Left lung (tissue), 4 donors: ENCODE measurements at regions not wholly inside any gene's neighbourhood (a gene's known extent, or its start where the extent isn't known, plus 50 kb on each side); places are given as distances from the start of the nearest gene placed in this dataset.

Experiments used
- ATAC-seq: fragments of 200-7000 bp; cut with Tn5 transposase; one replicate; pipeline ENCODE4 v1.9.1; 2020; ENCODE audit warnings: moderate library complexity
- DNase-seq, 4 donors: peaks; one replicate each; pipeline ENCODE4 v3.0.0-alpha.2; 2013 to 2020
- H3K27ac ChIP-seq, 2 donors: fragments of 200-600 bp; sonication (generic) in 1 of 2; one replicate each; pipeline versions ENCODE4 v1.5.0 to v1.8.0; 2020 to 2021
- H3K27me3 ChIP-seq, 2 donors: fragments of 200-600 bp; sonication (generic) in 1 of 2; one replicate each; pipeline versions ENCODE4 v1.5.0 to v1.8.0; 2020 to 2021
- H3K36me3 ChIP-seq, 2 donors: fragments of 200-600 bp; sonication (generic) in 1 of 2; one replicate each; pipeline versions ENCODE4 v1.5.0 to v1.8.0; 2020 to 2021
- H3K4me1 ChIP-seq, 2 donors: fragments of 200-600 bp; one replicate each; pipeline ENCODE4 v1.8.0; 2021
- H3K4me3 ChIP-seq, 2 donors: fragments of 200-600 bp; sonication (generic) in 1 of 2; one replicate each; pipeline versions ENCODE4 v1.5.0 to v1.8.0; 2020 to 2021; ENCODE audit warnings: mild to moderate bottlenecking in 1 of 2
- H3K9me3 ChIP-seq, 2 donors: fragments of 200-600 bp; sonication (generic) in 1 of 2; one replicate each; pipeline versions ENCODE4 v1.5.0 to v1.8.0; 2020 to 2021
- CTCF ChIP-seq, 2 donors: fragments of 200-600 bp; sonication (generic) in 1 of 2; IDR thresholded peaks; one replicate each; pipeline versions ENCODE4 v1.5.0 to v1.8.0; 2021; ENCODE audit warnings: antibody characterized with exemption in 2 of 2
- intact Hi-C, 2 donors: fragments of 100-400 bp; cut with DNase I; formaldehyde crosslinking; loops; one replicate each; pipeline versions ENCODE4 v1.11.2 to v1.14.2; 2022
- donor health status: DM: no; HTN: yes; CAD: no.
- donor health status: DM: no; HTN: no; CAD: no.

- H3K27ac ChIP-seq = no peak overlapping the region
- no peak for DNase-seq
- H3K4me3 ChIP-seq = no peak overlapping the region
- peaks cover 0 to 28% of the 10 kb centered on the region in 2 donors for H3K9me3 ChIP-seq
- no peak for ATAC-seq
- no peaks in the 10 kb centered on the region for H3K4me1 ChIP-seq
- intact Hi-C loops = no loop called here
- TF ChIP-seq CTCF (IDR thresholded peaks at IDR 0.05) = no peak
- H3K27me3 ChIP-seq = no peaks in the 10 kb centered on the region
- no peaks in the 10 kb centered on the region for H3K36me3 ChIP-seq
Measured at GRCh38 chr4:108544481-108544880, 75.9 kb upstream of the RPL34 start.

GRCh38 chr4:108543359-108543968, 76.9 kb upstream of the RPL34 start:
- TF ChIP-seq CTCF (IDR thresholded peaks at IDR 0.05) = no peak
- ATAC-seq (no peak), DNase-seq (no peak)
- intact Hi-C loops = no loop called here
- H3K9me3 ChIP-seq = peaks cover 0 to 25% of the 10 kb centered on the region in 2 donors
- H3K27me3 ChIP-seq = no peaks in the 10 kb centered on the region
- no peaks in the 10 kb centered on the region for H3K36me3 ChIP-seq
- no peak overlapping the region for H3K27ac ChIP-seq
- H3K4me1 ChIP-seq = no peaks in the 10 kb centered on the region
- no peak overlapping the region for H3K4me3 ChIP-seq

- H3K4me1 ChIP-seq = peaks cover 0 to 3% of the 10 kb centered on the region in 2 donors
- no peak for TF ChIP-seq CTCF (IDR thresholded peaks at IDR 0.05)
- no peaks in the 10 kb centered on the region for H3K27me3 ChIP-seq
- DNase-seq (no peak), ATAC-seq (no peak)
- H3K9me3 ChIP-seq = no peaks in the 10 kb centered on the region
- intact Hi-C loops = no loop called here
- H3K4me3 ChIP-seq = no peak overlapping the region
- no peaks in the 10 kb centered on the region for H3K36me3 ChIP-seq
- no peak overlapping the region for H3K27ac ChIP-seq
Measured at GRCh38 chr4:108540536-108540935, 79.8 kb upstream of the RPL34 start.

DNA sequence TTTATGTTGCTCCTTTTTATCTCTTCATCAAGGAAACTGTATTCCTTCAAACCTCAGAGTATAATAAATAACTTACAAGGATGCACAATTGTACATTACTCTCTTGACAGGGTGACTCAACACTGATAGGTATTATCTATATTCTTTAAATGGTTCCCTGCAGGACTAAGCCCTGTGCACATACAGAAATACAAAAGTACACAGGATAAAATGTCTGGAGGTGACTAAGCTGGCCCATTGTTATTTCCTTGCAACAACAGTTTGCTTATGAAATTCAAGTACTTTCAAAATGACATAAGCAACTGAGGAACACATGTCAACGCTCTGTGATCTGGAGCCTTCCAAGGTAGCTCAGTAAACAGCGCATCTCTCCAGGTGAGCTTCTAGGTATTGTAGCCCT, 83.8 kb upstream of the RPL34 start:
- DNase-seq (no peak), ATAC-seq (no peak)
- no peak for TF ChIP-seq CTCF (IDR thresholded peaks at IDR 0.05)
- Histone ChIP-seq H3K4me1 (peaks cover 0 to 3% of the 10 kb centered on the region in 2 donors), H3K4me3 (no peak overlapping the region), H3K9me3 (no peaks in the 10 kb centered on the region), H3K27ac (peak overlapping the region in 1 of 2 donors; percentile 7), H3K36me3 (no peaks in the 10 kb centered on the region), H3K27me3 (no peaks in the 10 kb centered on the region)
- intact Hi-C loops = no loop called here

DNA sequence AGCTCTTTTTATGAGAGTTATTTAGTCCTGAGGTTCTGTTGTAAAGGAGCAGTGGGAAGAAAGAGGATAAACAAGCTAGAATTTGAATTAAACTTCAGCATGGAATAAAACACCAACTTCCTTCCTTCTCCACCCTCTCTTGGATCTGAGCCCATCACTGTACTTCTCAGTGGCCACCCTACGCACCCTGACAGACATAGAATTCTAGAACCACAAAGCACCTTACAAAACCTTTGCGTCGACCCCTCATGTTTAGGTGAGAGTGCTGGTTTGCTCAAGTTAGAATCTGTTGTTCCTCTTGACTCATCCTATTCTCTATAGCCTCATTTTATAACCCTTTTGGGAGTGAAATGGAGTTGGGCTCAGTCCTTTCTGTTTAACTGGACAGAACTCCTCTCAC, 84.6 kb upstream of the RPL34 start:
- Histone ChIP-seq H3K4me3 (no peak overlapping the region), H3K4me1 (peaks cover 0 to 3% of the 10 kb centered on the region in 2 donors), H3K36me3 (no peaks in the 10 kb centered on the region), H3K27ac (peak overlapping the region in 1 of 2 donors; percentile 51), H3K9me3 (no peaks in the 10 kb centered on the region), H3K27me3 (no peaks in the 10 kb centered on the region)
- no peak for DNase-seq
- TF ChIP-seq CTCF (IDR thresholded peaks at IDR 0.05) = no peak
- intact Hi-C loops = no loop called here
- ATAC-seq = no peak
